ENCODE measurements at regions not wholly inside any gene's neighbourhood (a gene's known extent, or its start where the extent isn't known, plus 50 kb on each side); places are given as distances from the start of the nearest gene placed in this dataset.

- DNase-seq = no peak
Observed at GRCh38 chr17:74062234-74062633, 141.2 kb upstream of the RPL38 start.

- DNase-seq = no peak
Observed at GRCh38 chr17:74063439-74063838, 140.0 kb upstream of the RPL38 start.

GRCh38 chr17:74070374-74070773, 133.1 kb upstream of the RPL38 start:
- no peak for DNase-seq

- no peak for DNase-seq
Observed at GRCh38 chr17:74070998-74071679, 132.3 kb upstream of the RPL38 start.

- no peak for DNase-seq
Observed at GRCh38 chr17:74072340-74072739, 131.1 kb upstream of the RPL38 start.

GRCh38 chr17:74076446-74076845, 127.0 kb upstream of the RPL38 start:
- no peak for DNase-seq

GRCh38 chr17:74077231-74077630, 126.2 kb upstream of the RPL38 start:
- no peak for DNase-seq

- DNase-seq = no peak
Observed at GRCh38 chr17:74078363-74078941, 125.0 kb upstream of the RPL38 start.

GRCh38 chr17:74079537-74080300, 123.8 kb upstream of the RPL38 start:
- DNase-seq = no peak

- no peak for DNase-seq
Observed at GRCh38 chr17:74080656-74081582, 122.6 kb upstream of the RPL38 start.

GRCh38 chr17:74082886-74083285, 120.6 kb upstream of the RPL38 start:
- no peak for DNase-seq

- no peak for DNase-seq
Observed at GRCh38 chr17:74083321-74083720, 120.2 kb upstream of the RPL38 start.

- DNase-seq = peak; percentile 2 to 10
Observed at GRCh38 chr17:74085434-74085833, 118.0 kb upstream of the RPL38 start.

GRCh38 chr17:74087002-74087585, 116.4 kb upstream of the RPL38 start:
- DNase-seq = no peak

GRCh38 chr17:74088285-74088933, 115.1 kb upstream of the RPL38 start:
- no peak for DNase-seq

GRCh38 chr17:74088934-74089329, 114.5 kb upstream of the RPL38 start:
- no peak for DNase-seq

- no peak for DNase-seq
Observed at GRCh38 chr17:74089380-74089779, 114.1 kb upstream of the RPL38 start.

GRCh38 chr17:74089869-74090464, 113.5 kb upstream of the RPL38 start:
- DNase-seq = peak; percentile 74 to 80

- no peak for DNase-seq
Observed at GRCh38 chr17:74094651-74095050, 108.8 kb upstream of the RPL38 start.

- DNase-seq = no peak
Observed at GRCh38 chr17:74096456-74096855, 107.0 kb upstream of the RPL38 start.

- no peak for DNase-seq
Observed at GRCh38 chr17:74097450-74098135, 105.9 kb upstream of the RPL38 start.
